GM18867 (cell line): ENCODE measurements at regions not wholly inside any gene's neighbourhood (a gene's known extent, or its start where the extent isn't known, plus 50 kb on each side); places are given as distances from the start of the nearest gene placed in this dataset.

ENCODE experiments used
- ATAC-seq: cut with Tn5 transposase; IDR thresholded peaks from one replicate; pipeline ENCODE4 v1.9.1; 2021; ENCODE audit warnings: mild to moderate bottlenecking, moderate library complexity; ENCODE audit not compliant: unreplicated experiment

GRCh38 chr5:162323466-162323865 lies 255.9 kb downstream of the GABRG2 start:
- ATAC-seq = no peak

- no peak for ATAC-seq
Measured at GRCh38 chr5:162324328-162324727, 256.8 kb downstream of the GABRG2 start.

- no peak for ATAC-seq
Measured at GRCh38 chr5:162325143-162325727, 257.7 kb downstream of the GABRG2 start.

GRCh38 chr5:162334944-162335343 lies 267.4 kb downstream of the GABRG2 start:
- ATAC-seq = no peak

GRCh38 chr5:162360373-162360931 lies 292.9 kb downstream of the GABRG2 start:
- ATAC-seq = no peak

GRCh38 chr5:162372256-162372655 lies 304.7 kb downstream of the GABRG2 start:
- no peak for ATAC-seq

GRCh38 chr5:162377895-162378294 lies 310.3 kb downstream of the GABRG2 start:
- no peak for ATAC-seq

- no peak for ATAC-seq
Measured at GRCh38 chr5:162382839-162383238, 315.3 kb downstream of the GABRG2 start.

- no peak for ATAC-seq
Measured at GRCh38 chr5:162384225-162384624, 316.7 kb downstream of the GABRG2 start.

- peak; percentile 65 for ATAC-seq
Measured at GRCh38 chr5:162391833-162392232, 324.3 kb downstream of the GABRG2 start.

- ATAC-seq = no peak
Measured at GRCh38 chr5:162392336-162392735, 324.8 kb downstream of the GABRG2 start.

GRCh38 chr5:162393534-162393933 lies 326.0 kb downstream of the GABRG2 start:
- no peak for ATAC-seq

GRCh38 chr5:162407614-162408013 lies 340.0 kb downstream of the GABRG2 start:
- ATAC-seq = no peak

GRCh38 chr5:162410365-162410764 lies 342.8 kb downstream of the GABRG2 start:
- no peak for ATAC-seq

GRCh38 chr5:162429142-162429541 lies 361.6 kb downstream of the GABRG2 start:
- no peak for ATAC-seq

- no peak for ATAC-seq
Measured at GRCh38 chr5:162434281-162434680, 366.7 kb downstream of the GABRG2 start.

- no peak for ATAC-seq
Measured at GRCh38 chr5:162436055-162436454, 368.5 kb downstream of the GABRG2 start.

GRCh38 chr5:162444129-162444762 lies 376.7 kb downstream of the GABRG2 start:
- peak; percentile 73 for ATAC-seq

GRCh38 chr5:162456086-162456485 lies 388.5 kb downstream of the GABRG2 start:
- ATAC-seq = no peak

- ATAC-seq = no peak
Measured at GRCh38 chr5:162466011-162466410, 398.4 kb downstream of the GABRG2 start.

GRCh38 chr5:162473041-162473714 lies 405.6 kb downstream of the GABRG2 start:
- no peak for ATAC-seq

- no peak for ATAC-seq
Measured at GRCh38 chr5:162474239-162474638, 406.7 kb downstream of the GABRG2 start.
